MM.1S (cell line): ENCODE measurements at regions not wholly inside any gene's neighbourhood (a gene's known extent, or its start where the extent isn't known, plus 50 kb on each side); places are given as distances from the start of the nearest gene placed in this dataset.

Experiments
- EZH2 ChIP-seq: fragments of 300-600 bp; sonication (generic); optimal IDR thresholded peaks from 2 replicates; pipeline ENCODE3; 2017; ENCODE audit warnings: low read depth, mild to moderate bottlenecking, antibody characterized with exemption, low read length, mixed read lengths
- EZH2phosphoT487 ChIP-seq: fragments of 300-600 bp; sonication (generic); IDR thresholded peaks from 2 replicates; pipeline ENCODE4 v1.6.1; 2018; ENCODE audit warnings: antibody characterized with exemption, low read length
- TF ChIP-seq, protein P1 (sequence below): fragments of 300-600 bp; sonication (generic); IDR thresholded peaks from 2 replicates; pipeline ENCODE4 v1.5.1; 2016; ENCODE audit warnings: antibody characterized with exemption, low read length, mixed read lengths

DNA sequence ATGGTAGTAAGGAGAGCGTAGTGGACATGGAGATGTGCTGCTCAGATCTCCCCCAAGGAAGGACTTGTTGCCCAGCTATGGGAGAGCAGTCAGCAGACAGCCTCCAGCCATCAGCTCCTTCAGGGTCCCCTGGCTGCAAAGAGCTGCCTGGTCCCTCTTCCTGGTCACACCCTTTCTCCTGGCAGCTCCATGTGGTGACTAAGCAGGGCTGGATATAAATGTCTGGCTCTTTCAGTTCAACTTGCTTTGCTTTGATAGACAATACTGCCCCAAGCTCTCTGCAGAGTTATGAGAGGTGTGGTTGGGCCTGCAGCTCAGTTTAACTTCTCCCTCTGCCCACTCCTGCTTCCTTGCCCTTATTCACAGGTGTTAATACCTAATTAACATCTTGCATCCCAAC is 64.1 kb upstream of the DDR1 start:
- TF ChIP-seq, protein P1, sequence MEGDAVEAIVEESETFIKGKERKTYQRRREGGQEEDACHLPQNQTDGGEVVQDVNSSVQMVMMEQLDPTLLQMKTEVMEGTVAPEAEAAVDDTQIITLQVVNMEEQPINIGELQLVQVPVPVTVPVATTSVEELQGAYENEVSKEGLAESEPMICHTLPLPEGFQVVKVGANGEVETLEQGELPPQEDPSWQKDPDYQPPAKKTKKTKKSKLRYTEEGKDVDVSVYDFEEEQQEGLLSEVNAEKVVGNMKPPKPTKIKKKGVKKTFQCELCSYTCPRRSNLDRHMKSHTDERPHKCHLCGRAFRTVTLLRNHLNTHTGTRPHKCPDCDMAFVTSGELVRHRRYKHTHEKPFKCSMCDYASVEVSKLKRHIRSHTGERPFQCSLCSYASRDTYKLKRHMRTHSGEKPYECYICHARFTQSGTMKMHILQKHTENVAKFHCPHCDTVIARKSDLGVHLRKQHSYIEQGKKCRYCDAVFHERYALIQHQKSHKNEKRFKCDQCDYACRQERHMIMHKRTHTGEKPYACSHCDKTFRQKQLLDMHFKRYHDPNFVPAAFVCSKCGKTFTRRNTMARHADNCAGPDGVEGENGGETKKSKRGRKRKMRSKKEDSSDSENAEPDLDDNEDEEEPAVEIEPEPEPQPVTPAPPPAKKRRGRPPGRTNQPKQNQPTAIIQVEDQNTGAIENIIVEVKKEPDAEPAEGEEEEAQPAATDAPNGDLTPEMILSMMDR, result no peak
- TF ChIP-seq EZH2phosphoT487, result no peak
- no peak for TF ChIP-seq EZH2
